ENCODE measurements at regions not wholly inside any gene's neighbourhood (a gene's known extent, or its start where the extent isn't known, plus 50 kb on each side); places are given as distances from the start of the nearest gene placed in this dataset.

- POLR2A ChIA-PET = no interaction called here
Measured at GRCh38 chr6:119891206-119891605, 541.6 kb upstream of the MAN1A1 start.

More at GRCh38 chr6:119891206-119891605, 541.6 kb upstream of the MAN1A1 start:
- no peak overlapping the region for H2AFZ ChIP-seq (ENCODE audit: low read length)
- TF ChIP-seq RNF2 (conservative IDR thresholded peaks at IDR 0.05; ENCODE audit: low read depth) (no peak), ATF3 (CRISPR knock-in tag; IDR thresholded peaks at IDR 0.05) (no peak), PHF8 (CRISPR knock-in tag; IDR thresholded peaks at IDR 0.05) (no peak), CERS6 (CRISPR knock-in tag; IDR thresholded peaks at IDR 0.05) (no peak), MXI1 (IDR thresholded peaks at IDR 0.05; ENCODE audit: borderline replicate concordance, low read depth, low read length) (no peak), ZNF563 (CRISPR knock-in tag; IDR thresholded peaks at IDR 0.05) (no peak), E2F2 (CRISPR knock-in tag; IDR thresholded peaks at IDR 0.05; ENCODE audit: borderline replicate concordance) (no peak), ZNF879 (CRISPR knock-in tag; IDR thresholded peaks at IDR 0.05) (no peak), WIZ (CRISPR knock-in tag; IDR thresholded peaks at IDR 0.05) (no peak), TRIM24 (CRISPR knock-in tag; IDR thresholded peaks at IDR 0.05) (no peak), HMG20A (CRISPR knock-in tag; IDR thresholded peaks at IDR 0.05; ENCODE audit: borderline replicate concordance) (no peak), ZFP36L2 (CRISPR knock-in tag; IDR thresholded peaks at IDR 0.05) (no peak), SMAD3 (CRISPR knock-in tag; IDR thresholded peaks at IDR 0.05) (no peak), RBAK (CRISPR knock-in tag; IDR thresholded peaks at IDR 0.05) (no peak), NFE2 (CRISPR knock-in tag; IDR thresholded peaks at IDR 0.05) (no peak), ZNF788 (CRISPR knock-in tag; IDR thresholded peaks at IDR 0.05; ENCODE audit: borderline replicate concordance) (no peak), SCMH1 (CRISPR knock-in tag; IDR thresholded peaks at IDR 0.05; ENCODE audit: borderline replicate concordance) (no peak)
- no peak overlapping the region for H3K4me2 ChIP-seq (ENCODE audit: low read depth, low read length)
- H3K36me3 ChIP-seq (replicated peaks in 1 of 2; ENCODE audit: control insufficient read depth in 1 of 2, insufficient read depth in 2 of 2, low read length in 2 of 2) = no peaks in the 10 kb centered on the region
- intact Hi-C loops (cut with micrococcal nuclease; ENCODE audit: unreplicated experiment) (no loop called here), in situ Hi-C loops (cut with HindIII; ENCODE audit: extremely low pct_ligation_motif_present, low pct_unique_long_range_greater_than_20kb) (no loop called here)
- 0% methylated on average over 1 of the region's 1 CpG for WGBS (ENCODE audit: low lambda C conversion rate)
- H3K4me3 ChIP-seq (replicated peaks in 1 of 3; ENCODE audit: insufficient read depth in 1 of 3, low read depth in 2 of 3, low read length in 3 of 3) = no peak overlapping the region
- no TSS peak for BruUV-seq (replicated peaks)
- no peaks in the 10 kb centered on the region for H3K27me3 ChIP-seq (ENCODE audit: control insufficient read depth in 1 of 2, insufficient read depth in 2 of 2, low read length in 2 of 2)
- H3K27ac ChIP-seq (ENCODE audit: extremely low read length, insufficient read depth, low read length) = no peak overlapping the region
- no peak for DNase-seq (ENCODE audit: low spot score)
- ATAC-seq = no peak
- no peaks in the 10 kb centered on the region for H3K79me2 ChIP-seq (ENCODE audit: insufficient read depth, low read length)
- H4K20me1 ChIP-seq (ENCODE audit: insufficient read depth, low read length) = no peaks in the 10 kb centered on the region
- CTCF ChIA-PET (ENCODE audit: low intra/inter-chr PET ratio, low total read pairs) = no interaction called here
- no peak for FAIRE-seq
- no peaks in the 10 kb centered on the region for H3K4me1 ChIP-seq (ENCODE audit: insufficient read depth, low read length)
- H3K9ac ChIP-seq (ENCODE audit: insufficient read depth, low read depth, low read length) = no peak overlapping the region
- H3K9me3 ChIP-seq (ENCODE audit: low read length) = no peaks in the 10 kb centered on the region
